Globus pallidus (tissue), 1 donor: ENCODE measurements at regions not wholly inside any gene's neighbourhood (a gene's known extent, or its start where the extent isn't known, plus 50 kb on each side); places are given as distances from the start of the nearest gene placed in this dataset.

Experiments used
- DNase-seq: peaks from one replicate; pipeline ENCODE4 v3.0.0-alpha.2; 2015; ENCODE audit warnings: low spot score

GRCh38 chr14:95034788-95035187, 122.5 kb downstream of the DICER1 start:
- DNase-seq, result no peak

GRCh38 chr14:95033682-95034632, 123.4 kb downstream of the DICER1 start:
- DNase-seq, result no peak

GRCh38 chr14:95033031-95033430, 124.3 kb downstream of the DICER1 start:
- DNase-seq, result no peak

- no peak for DNase-seq
Observed at GRCh38 chr14:95026851-95027463, 130.4 kb downstream of the DICER1 start.

- DNase-seq, result no peak
Observed at GRCh38 chr14:95025941-95026340, 131.4 kb downstream of the DICER1 start.

GRCh38 chr14:95025218-95025617, 132.1 kb downstream of the DICER1 start:
- no peak for DNase-seq

- DNase-seq, result no peak
Observed at GRCh38 chr14:95024380-95024779, 132.9 kb downstream of the DICER1 start.

- DNase-seq, result no peak
Observed at GRCh38 chr14:95023886-95024285, 133.4 kb downstream of the DICER1 start.

- DNase-seq, result no peak
Observed at GRCh38 chr14:95023115-95023514, 134.2 kb downstream of the DICER1 start.

GRCh38 chr14:95021588-95021987, 135.7 kb downstream of the DICER1 start:
- no peak for DNase-seq

- no peak for DNase-seq
Observed at GRCh38 chr14:95018821-95019220, 138.5 kb downstream of the DICER1 start.

GRCh38 chr14:95015046-95015445, 142.3 kb downstream of the DICER1 start:
- no peak for DNase-seq

- no peak for DNase-seq
Observed at GRCh38 chr14:95014036-95014435, 143.3 kb downstream of the DICER1 start.

- no peak for DNase-seq
Observed at GRCh38 chr14:95011445-95012006, 145.8 kb downstream of the DICER1 start.

GRCh38 chr14:95008445-95009217, 148.7 kb downstream of the DICER1 start:
- no peak for DNase-seq

GRCh38 chr14:95007921-95008320, 149.4 kb downstream of the DICER1 start:
- no peak for DNase-seq

- DNase-seq, result no peak
Observed at GRCh38 chr14:95006479-95006878, 150.8 kb downstream of the DICER1 start.

GRCh38 chr14:95006051-95006450, 151.3 kb downstream of the DICER1 start:
- no peak for DNase-seq

- no peak for DNase-seq
Observed at GRCh38 chr14:95003099-95003960, 154.0 kb downstream of the DICER1 start.

- no peak for DNase-seq
Observed at GRCh38 chr14:94998685-94999084, 158.6 kb downstream of the DICER1 start.

GRCh38 chr14:94998110-94998509, 159.2 kb downstream of the DICER1 start:
- no peak for DNase-seq
